ENCODE measurements at regions not wholly inside any gene's neighbourhood (a gene's known extent, or its start where the extent isn't known, plus 50 kb on each side); places are given as distances from the start of the nearest gene placed in this dataset.

- no peak for TF ChIP-seq CTCF (IDR thresholded peaks at IDR 0.05)
- no peak for TF ChIP-seq POLR2A (IDR thresholded peaks at IDR 0.05)
Observed at GRCh38 chr9:28487561-28487960, 914.3 kb upstream of the C9orf72 start.
